ENCODE measurements at regions not wholly inside any gene's neighbourhood (a gene's known extent, or its start where the extent isn't known, plus 50 kb on each side); places are given as distances from the start of the nearest gene placed in this dataset.

GRCh38 chr15:101539492-101539891, 50.0 kb upstream of the PCSK6 start:
- Histone ChIP-seq H2BK5ac (ENCODE audit: low read depth, low read length, poor library complexity) (no peak overlapping the region), H3K27me3 (ENCODE audit: insufficient read depth, low read length) (no peaks in the 10 kb centered on the region), H3K27ac (ENCODE audit: low read depth, low read length) (no peak overlapping the region), H3K4me1 (ENCODE audit: control insufficient read depth in 1 of 2, insufficient read depth in 2 of 2, low read length in 2 of 2) (peaks cover 5 to 6% of the 10 kb centered on the region in 2 experiments), H4K91ac (ENCODE audit: low read depth, low read length) (no peak overlapping the region), H3K4ac (ENCODE audit: low read depth, low read length) (no peak overlapping the region), H2AFZ (ENCODE audit: insufficient read depth, low read length, poor library complexity) (no peak overlapping the region), H3K23ac (ENCODE audit: low read length) (no peak overlapping the region), H4K12ac (ENCODE audit: low read depth, low read length) (no peak overlapping the region), H4K8ac (ENCODE audit: low read depth, low read length) (no peak overlapping the region), H2BK120ac (ENCODE audit: insufficient read depth, low read length, poor library complexity) (no peak overlapping the region), H2BK12ac (ENCODE audit: low read length) (no peak overlapping the region), H3K14ac (ENCODE audit: low read length) (no peak overlapping the region), H3K4me3 (ENCODE audit: low read depth, low read length) (no peak overlapping the region), H3K9me3 (ENCODE audit: insufficient read depth, low read depth, low read length) (peaks cover 5% of the 10 kb centered on the region), H3K18ac (ENCODE audit: low read length) (no peak overlapping the region), H3K4me2 (ENCODE audit: low read length) (no peak overlapping the region), H3K79me1 (ENCODE audit: low read length) (peaks cover 1% of the 10 kb centered on the region), H3K9ac (ENCODE audit: low read length) (no peak overlapping the region), H2AK5ac (ENCODE audit: low read length) (no peak overlapping the region), H3K36me3 (ENCODE audit: control insufficient read depth in 1 of 2, insufficient read depth in 2 of 2, low read length in 2 of 2) (no peaks in the 10 kb centered on the region), H3K79me2 (ENCODE audit: control insufficient read depth, insufficient read depth, low read length, poor library complexity) (no peaks in the 10 kb centered on the region)
- no CpG with 5 or more reads among the region's 13 CpGs for WGBS (ENCODE audit: extremely low coverage, insufficient coverage, insufficient read length)
- no peak for DNase-seq
